Keratinocyte (primary cell): ENCODE measurements at regions not wholly inside any gene's neighbourhood (a gene's known extent, or its start where the extent isn't known, plus 50 kb on each side); places are given as distances from the start of the nearest gene placed in this dataset.

Experiments used
- DNase-seq: peaks from one replicate; pipeline ENCODE4 v3.0.0-alpha.2; 2011; ENCODE audit warnings: low read depth, missing footprints, low spot score
- FAIRE-seq: peaks from 2 replicates; lab custom pipeline; 2011; peaks lifted over from hg19 to GRCh38; lab: Jason Lieb, UNC
- H2AFZ ChIP-seq: 2 replicates; pipeline ENCODE4 v1.6.0; 2012; ENCODE audit warnings: low read length, control low read depth, inconsistent platforms; ENCODE audit not compliant: control insufficient read depth
- H3K27ac ChIP-seq: 2 replicates; pipeline ENCODE4 v1.5.1; 2011; ENCODE audit warnings: low read length; ENCODE audit not compliant: control insufficient read depth, insufficient read depth
- H3K27me3 ChIP-seq: 3 replicates; pipeline ENCODE4 v1.6.0; 2011; ENCODE audit warnings: low read length; ENCODE audit not compliant: control insufficient read depth, insufficient read depth; ENCODE audit errors: extremely low read depth
- H3K36me3 ChIP-seq, 2 experiments: 2 replicates in 1 of 2; 3 replicates in 1 of 2; pipeline ENCODE4 v1.5.1; 2011; ENCODE audit warnings: low read length in 2 of 2, mild to moderate bottlenecking in 1 of 2; ENCODE audit not compliant: control insufficient read depth in 2 of 2, insufficient read depth in 2 of 2; ENCODE audit errors: extremely low read depth in 1 of 2
- H3K4me1 ChIP-seq: 3 replicates; pipeline ENCODE4 v1.5.1; 2011; ENCODE audit warnings: low read length; ENCODE audit not compliant: control insufficient read depth, insufficient read depth; ENCODE audit errors: extremely low read depth
- H3K4me2 ChIP-seq: 3 replicates; pipeline ENCODE4 v1.6.0; 2011; ENCODE audit warnings: low read depth, low read length; ENCODE audit not compliant: control insufficient read depth, insufficient read depth; ENCODE audit errors: extremely low read depth
- H3K4me3 ChIP-seq, 3 experiments: fragments of 200-600 bp in 1 of 3; sonication (generic) in 1 of 3; 2 replicates in 2 of 3; 3 replicates in 1 of 3; pipeline ENCODE4 v1.5.1; 2011 to 2016; ENCODE audit warnings: low read length in 3 of 3, mild to moderate bottlenecking in 3 of 3, control low read depth in 2 of 3, inconsistent platforms in 1 of 3, low read depth in 1 of 3, mixed read lengths in 1 of 3, mixed run types in 1 of 3, moderate library complexity in 1 of 3; ENCODE audit not compliant: control insufficient read depth in 2 of 3, insufficient read depth in 2 of 3; ENCODE audit errors: extremely low read depth in 1 of 3
- H3K79me2 ChIP-seq: 2 replicates; pipeline ENCODE4 v1.6.0; 2012; ENCODE audit warnings: low read length; ENCODE audit not compliant: control insufficient read depth, insufficient read depth
- H3K9ac ChIP-seq: 3 replicates; pipeline ENCODE4 v1.6.0; 2011; ENCODE audit warnings: low read length; ENCODE audit not compliant: control insufficient read depth, insufficient read depth; ENCODE audit errors: extremely low read depth
- H3K9me1 ChIP-seq: 3 replicates; pipeline ENCODE4 v1.6.0; 2011; ENCODE audit warnings: low read length; ENCODE audit not compliant: control insufficient read depth, insufficient read depth; ENCODE audit errors: extremely low read depth
- H3K9me3 ChIP-seq: 2 replicates; pipeline ENCODE4 v1.5.1; 2012; ENCODE audit warnings: low read depth, low read length; ENCODE audit not compliant: control insufficient read depth
- H4K20me1 ChIP-seq: 3 replicates; pipeline ENCODE4 v1.6.0; 2011; ENCODE audit warnings: low read length; ENCODE audit not compliant: control insufficient read depth, insufficient read depth; ENCODE audit errors: extremely low read depth
- CTCF ChIP-seq, 3 experiments: IDR thresholded peaks in 1 of 3; conservative IDR thresholded peaks in 1 of 3; optimal IDR thresholded peaks in 1 of 3; 2 replicates in 2 of 3; 3 replicates in 1 of 3; pipeline versions ENCODE3 to v1.5.1; 2011; ENCODE audit warnings: low read length in 3 of 3, mild to moderate bottlenecking in 3 of 3, moderate library complexity in 2 of 3, control low read depth in 1 of 3, inconsistent platforms in 1 of 3; ENCODE audit not compliant: insufficient read depth in 2 of 3; ENCODE audit errors: extremely low read depth in 1 of 3
- EZH2 ChIP-seq: IDR thresholded peaks from one replicate; pipeline ENCODE4 v1.6.1; 2012; ENCODE audit warnings: inconsistent platforms, mild to moderate bottlenecking, low read length, moderate library complexity
- dilution Hi-C: fragments of 300-500 bp; cut with MboI; formaldehyde crosslinking; loops from one replicate; pipeline ENCODE4 v1.7.0; 2020; ENCODE audit warnings: low sequenced_read_pairs; ENCODE audit not compliant: extremely low pct_ligation_motif_present

- Histone ChIP-seq H3K4me2 (no peak overlapping the region), H4K20me1 (no peaks in the 10 kb centered on the region), H3K4me3 (no peak overlapping the region), H3K9me3 (no peaks in the 10 kb centered on the region), H3K9ac (no peak overlapping the region), H3K36me3 (no peaks in the 10 kb centered on the region), H3K27ac (no peak overlapping the region), H3K9me1 (no peaks in the 10 kb centered on the region), H3K27me3 (no peaks in the 10 kb centered on the region), H3K4me1 (no peaks in the 10 kb centered on the region), H3K79me2 (no peaks in the 10 kb centered on the region), H2AFZ (no peak overlapping the region)
- DNase-seq = no peak
- no peak for FAIRE-seq
- dilution Hi-C loops = no loop called here
- TF ChIP-seq CTCF (optimal IDR thresholded peaks at IDR 0.05 in 1 of 3, IDR thresholded peaks at IDR 0.05 in 1 of 3, conservative IDR thresholded peaks at IDR 0.05 in 1 of 3; ENCODE audit: extremely low read depth in 1 of 3, insufficient read depth in 2 of 3, low read length in 3 of 3) (no peak), EZH2 (no peak)
These were observed 861.3 kb downstream of the CCDC85A start for GRCh38 chr2:57044931-57045635.

DNA sequence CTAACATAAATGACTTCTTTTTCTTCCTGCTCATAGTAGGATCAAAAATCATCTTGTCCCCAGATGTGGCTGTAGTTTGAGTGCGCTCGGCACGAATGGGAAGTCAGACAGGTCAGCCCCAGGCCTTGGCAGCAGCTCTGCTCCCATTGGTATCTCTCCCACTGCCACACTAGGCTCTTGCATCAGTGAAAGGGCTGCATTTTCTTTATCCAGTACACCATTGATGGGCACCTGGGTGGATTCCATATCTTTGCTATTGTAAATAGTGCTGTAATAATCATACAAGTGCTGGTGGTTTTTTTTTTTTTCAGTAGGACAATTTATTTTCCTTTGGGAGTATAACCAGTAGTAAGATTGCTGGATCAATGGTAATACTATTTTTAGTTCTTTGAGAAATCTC is 865.5 kb downstream of the CCDC85A start:
- H3K27ac ChIP-seq = no peak overlapping the region
- H3K4me3 ChIP-seq = no peak overlapping the region
- TF ChIP-seq EZH2 (no peak), CTCF (optimal IDR thresholded peaks at IDR 0.05 in 1 of 3, IDR thresholded peaks at IDR 0.05 in 1 of 3, conservative IDR thresholded peaks at IDR 0.05 in 1 of 3; ENCODE audit: extremely low read depth in 1 of 3, insufficient read depth in 2 of 3, low read length in 3 of 3) (no peak)
- no peak overlapping the region for H3K4me2 ChIP-seq
- no peaks in the 10 kb centered on the region for H3K36me3 ChIP-seq
- no peaks in the 10 kb centered on the region for H3K9me3 ChIP-seq
- no peaks in the 10 kb centered on the region for H4K20me1 ChIP-seq
- no peaks in the 10 kb centered on the region for H3K27me3 ChIP-seq
- no peak for FAIRE-seq
- H3K4me1 ChIP-seq = no peaks in the 10 kb centered on the region
- H3K9ac ChIP-seq = no peak overlapping the region
- no peak overlapping the region for H2AFZ ChIP-seq
- DNase-seq = no peak
- H3K79me2 ChIP-seq = no peaks in the 10 kb centered on the region
- dilution Hi-C loops = no loop called here
- H3K9me1 ChIP-seq = no peaks in the 10 kb centered on the region
